Tibial nerve (tissue), 4 donors: ENCODE measurements at regions not wholly inside any gene's neighbourhood (a gene's known extent, or its start where the extent isn't known, plus 50 kb on each side); places are given as distances from the start of the nearest gene placed in this dataset.

Experiments used
- EP300 ChIP-seq, 2 donors: sonication (generic); formaldehyde crosslinking; IDR thresholded peaks; one replicate each; pipeline ENCODE4 v1.6.1; 2017; ENCODE audit warnings: antibody characterized with exemption in 2 of 2, mild to moderate bottlenecking in 1 of 2
- POLR2A ChIP-seq, 2 donors: fragments of 450-650 bp; IDR thresholded peaks; one replicate each; pipeline ENCODE4 v1.6.1; 2017; ENCODE audit warnings: antibody characterized with exemption in 2 of 2, mild to moderate bottlenecking in 2 of 2, moderate library complexity in 2 of 2
- TF ChIP-seq, protein P1 (sequence below), 5 experiments: fragments of 200-600 bp in 3 of 5; fragments of 450-650 bp in 2 of 5; sonication (generic) in 3 of 5; IDR thresholded peaks; one replicate each; pipeline ENCODE4 v1.5.1; 2016 to 2019; ENCODE audit warnings: antibody characterized with exemption in 5 of 5, mild to moderate bottlenecking in 3 of 5, moderate library complexity in 2 of 5

DNA sequence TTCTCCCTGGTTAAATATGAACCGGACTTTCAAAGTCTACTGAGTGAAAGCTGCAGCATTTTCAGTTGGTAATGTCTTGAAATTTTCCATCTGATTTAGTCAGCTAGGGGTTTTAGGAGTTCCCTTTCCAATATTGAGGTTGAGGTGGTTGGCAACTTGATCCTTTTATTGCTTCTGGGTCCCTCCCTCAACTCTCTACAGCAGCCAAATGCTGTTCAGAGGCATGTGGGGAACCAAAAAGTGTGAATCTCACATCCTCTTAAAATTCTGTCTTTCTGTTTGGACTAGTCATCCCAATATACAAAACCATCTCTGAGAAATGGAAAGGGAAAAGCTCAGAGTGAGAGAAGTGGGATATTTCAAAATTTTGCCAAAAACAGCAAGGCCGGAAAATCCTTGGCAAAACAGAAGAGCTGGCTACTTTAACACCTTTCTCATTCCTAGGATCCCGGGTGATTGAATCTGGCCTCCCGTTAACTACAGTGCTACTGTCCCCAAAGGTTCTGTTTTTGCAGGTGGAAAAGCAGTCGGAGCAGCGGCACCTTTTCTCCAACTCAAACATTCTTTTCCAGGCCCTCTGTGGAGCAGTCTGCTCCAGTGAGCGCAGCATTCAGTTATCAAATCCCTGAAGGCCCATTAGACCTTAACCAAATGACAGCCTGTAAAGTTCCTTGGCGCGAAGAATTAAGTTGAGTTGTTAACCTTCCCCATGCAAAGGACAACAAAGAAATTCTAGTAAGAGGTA, 345.9 kb upstream of the NUDT12 start:
- TF ChIP-seq EP300 (IDR thresholded peaks at IDR 0.05) (no peak), POLR2A (IDR thresholded peaks at IDR 0.05) (no peak)
- TF ChIP-seq, protein P1, sequence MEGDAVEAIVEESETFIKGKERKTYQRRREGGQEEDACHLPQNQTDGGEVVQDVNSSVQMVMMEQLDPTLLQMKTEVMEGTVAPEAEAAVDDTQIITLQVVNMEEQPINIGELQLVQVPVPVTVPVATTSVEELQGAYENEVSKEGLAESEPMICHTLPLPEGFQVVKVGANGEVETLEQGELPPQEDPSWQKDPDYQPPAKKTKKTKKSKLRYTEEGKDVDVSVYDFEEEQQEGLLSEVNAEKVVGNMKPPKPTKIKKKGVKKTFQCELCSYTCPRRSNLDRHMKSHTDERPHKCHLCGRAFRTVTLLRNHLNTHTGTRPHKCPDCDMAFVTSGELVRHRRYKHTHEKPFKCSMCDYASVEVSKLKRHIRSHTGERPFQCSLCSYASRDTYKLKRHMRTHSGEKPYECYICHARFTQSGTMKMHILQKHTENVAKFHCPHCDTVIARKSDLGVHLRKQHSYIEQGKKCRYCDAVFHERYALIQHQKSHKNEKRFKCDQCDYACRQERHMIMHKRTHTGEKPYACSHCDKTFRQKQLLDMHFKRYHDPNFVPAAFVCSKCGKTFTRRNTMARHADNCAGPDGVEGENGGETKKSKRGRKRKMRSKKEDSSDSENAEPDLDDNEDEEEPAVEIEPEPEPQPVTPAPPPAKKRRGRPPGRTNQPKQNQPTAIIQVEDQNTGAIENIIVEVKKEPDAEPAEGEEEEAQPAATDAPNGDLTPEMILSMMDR (IDR thresholded peaks at IDR 0.05): no peak
